H9 (cell line): ENCODE measurements at regions not wholly inside any gene's neighbourhood (a gene's known extent, or its start where the extent isn't known, plus 50 kb on each side); places are given as distances from the start of the nearest gene placed in this dataset.

Experiments used
- DNase-seq: peaks from one replicate; pipeline ENCODE4 v3.0.0-alpha.2; 2017
- H2AFZ ChIP-seq: one replicate; pipeline ENCODE4 v1.6.1; 2013; ENCODE audit warnings: mild to moderate bottlenecking, low read length, control low read depth, moderate library complexity
- H2AK5ac ChIP-seq: 2 replicates; pipeline ENCODE4 v1.6.1; 2013; ENCODE audit warnings: low read length, control low read depth, mixed read lengths; ENCODE audit not compliant: insufficient read length
- H2BK120ac ChIP-seq: one replicate; pipeline ENCODE4 v1.6.1; 2013; ENCODE audit warnings: low read depth, mild to moderate bottlenecking, low read length, control low read depth, inconsistent platforms; ENCODE audit not compliant: poor library complexity, severe bottlenecking
- H2BK12ac ChIP-seq: 2 replicates; pipeline ENCODE4 v1.6.1; 2013; ENCODE audit warnings: low read length, control low read depth, mixed read lengths, low read depth; ENCODE audit not compliant: insufficient read length
- H2BK15ac ChIP-seq: 2 replicates; pipeline ENCODE4 v1.6.1; 2013; ENCODE audit warnings: low read depth, low read length, control low read depth
- H2BK20ac ChIP-seq: one replicate; pipeline ENCODE4 v1.6.1; 2013; ENCODE audit warnings: low read depth, mild to moderate bottlenecking, low read length, control low read depth, inconsistent platforms; ENCODE audit not compliant: poor library complexity, severe bottlenecking
- H2BK5ac ChIP-seq: 2 replicates; pipeline ENCODE4 v1.6.1; 2013; ENCODE audit warnings: low read length, control low read depth, mixed read lengths; ENCODE audit not compliant: insufficient read length
- H3K14ac ChIP-seq: 2 replicates; pipeline ENCODE4 v1.6.1; 2013; ENCODE audit warnings: low read length, control low read depth; ENCODE audit not compliant: insufficient read depth
- H3K18ac ChIP-seq: 2 replicates; pipeline ENCODE4 v1.6.1; 2013; ENCODE audit warnings: low read depth, mild to moderate bottlenecking, mixed read lengths, low read length, control low read depth; ENCODE audit not compliant: insufficient read length
- H3K23ac ChIP-seq: 2 replicates; pipeline ENCODE4 v1.6.1; 2013; ENCODE audit warnings: low read length, control low read depth, mixed read lengths, low read depth; ENCODE audit not compliant: insufficient read length
- H3K23me2 ChIP-seq: 2 replicates; pipeline ENCODE4 v1.6.1; 2013; ENCODE audit warnings: low read depth, mild to moderate bottlenecking, mixed read lengths, low read length, control low read depth; ENCODE audit not compliant: insufficient read length, poor library complexity, severe bottlenecking
- H3K27ac ChIP-seq: 2 replicates; pipeline ENCODE4 v1.5.1; 2013; ENCODE audit warnings: low read length, control low read depth, mixed read lengths, low read depth; ENCODE audit not compliant: insufficient read length
- H3K27me3 ChIP-seq: 2 replicates; pipeline ENCODE4 v1.6.1; 2013; ENCODE audit warnings: low read length, control low read depth, inconsistent platforms; ENCODE audit not compliant: insufficient read depth
- H3K4ac ChIP-seq: 2 replicates; pipeline ENCODE4 v1.6.1; 2013; ENCODE audit warnings: low read depth, mild to moderate bottlenecking, control low read depth, inconsistent platforms, low read length, moderate library complexity
- H3K4me1 ChIP-seq: 2 replicates; pipeline ENCODE4 v1.6.1; 2013; ENCODE audit warnings: low read length, control low read depth, inconsistent platforms; ENCODE audit not compliant: insufficient read depth
- H3K4me2 ChIP-seq: 2 replicates; pipeline ENCODE4 v1.6.1; 2013; ENCODE audit warnings: low read length, control low read depth, mixed read lengths; ENCODE audit not compliant: insufficient read length, insufficient read depth
- H3K56ac ChIP-seq: 2 replicates; pipeline ENCODE4 v1.6.1; 2013; ENCODE audit warnings: low read depth, mild to moderate bottlenecking, mixed read lengths, low read length, control low read depth; ENCODE audit not compliant: insufficient read length
- H3K79me1 ChIP-seq: 2 replicates; pipeline ENCODE4 v1.6.1; 2013; ENCODE audit warnings: low read depth, mild to moderate bottlenecking, moderate library complexity, low read length, control low read depth, inconsistent platforms; ENCODE audit not compliant: insufficient read depth, poor library complexity, severe bottlenecking
- H3K79me2 ChIP-seq: 2 replicates; pipeline ENCODE4 v1.6.1; 2013; ENCODE audit warnings: low read length, control low read depth, inconsistent platforms; ENCODE audit not compliant: insufficient read depth
- H3K9ac ChIP-seq: 2 replicates; pipeline ENCODE4 v1.6.1; 2013; ENCODE audit warnings: low read length, control low read depth, mixed read lengths; ENCODE audit not compliant: insufficient read length; ENCODE audit errors: extremely low read depth
- H3K9me3 ChIP-seq: one replicate; pipeline ENCODE4 v1.6.1; 2013; ENCODE audit warnings: low read depth, low read length, inconsistent platforms; ENCODE audit not compliant: control insufficient read depth
- H3T11ph ChIP-seq: one replicate; pipeline ENCODE4 v1.6.1; 2013; ENCODE audit warnings: mild to moderate bottlenecking, low read length, control low read depth, inconsistent platforms
- H4K20me1 ChIP-seq: one replicate; pipeline ENCODE4 v1.6.1; 2013; ENCODE audit not compliant: control insufficient read depth, insufficient read length, insufficient read depth
- H4K5ac ChIP-seq: 2 replicates; pipeline ENCODE4 v1.6.1; 2013; ENCODE audit warnings: low read depth, mild to moderate bottlenecking, mixed read lengths, low read length, control low read depth; ENCODE audit not compliant: insufficient read length
- H4K8ac ChIP-seq: replicated peaks from 2 replicates; pipeline ENCODE4 v1.6.1; 2013; ENCODE audit warnings: low read length, control low read depth, mixed read lengths, low read depth; ENCODE audit not compliant: insufficient read length
- H4K91ac ChIP-seq: 2 replicates; pipeline ENCODE4 v1.6.1; 2013; ENCODE audit warnings: low read depth, mild to moderate bottlenecking, moderate library complexity, mixed read lengths, low read length, control low read depth; ENCODE audit not compliant: insufficient read length
- H3K27ac Mint-ChIP-seq, 3 experiments: 2 replicates in 2 of 3; 3 replicates in 1 of 3; pipeline ENCODE4 v1.8.0; 2020 to 2021; ENCODE audit warnings: mixed read lengths in 3 of 3, mild to moderate bottlenecking in 1 of 3, moderate library complexity in 1 of 3
- H3K27me3 Mint-ChIP-seq: 2 replicates; pipeline ENCODE4 v1.8.0; 2021; ENCODE audit warnings: low read depth, mild to moderate bottlenecking, moderate library complexity, mixed read lengths
- H3K36me3 Mint-ChIP-seq, 3 experiments: 2 replicates in 2 of 3; 3 replicates in 1 of 3; pipeline ENCODE4 v1.8.0; 2020 to 2021; ENCODE audit warnings: low read depth in 3 of 3, mixed read lengths in 3 of 3; ENCODE audit not compliant: insufficient read depth in 1 of 3
- H3K4me1 Mint-ChIP-seq, 2 experiments: 2 replicates each; pipeline ENCODE4 v1.8.0; 2020; ENCODE audit warnings: mixed read lengths in 2 of 2
- H3K4me3 Mint-ChIP-seq, 2 experiments: 2 replicates in 1 of 2; 3 replicates in 1 of 2; pipeline ENCODE4 v1.8.0; 2020 to 2021; ENCODE audit warnings: mild to moderate bottlenecking in 2 of 2, mixed read lengths in 2 of 2, moderate library complexity in 1 of 2
- H3K9me3 Mint-ChIP-seq, 2 experiments: 2 replicates in 1 of 2; 3 replicates in 1 of 2; pipeline ENCODE4 v1.8.0; 2020; ENCODE audit warnings: mild to moderate bottlenecking in 2 of 2, mixed read lengths in 2 of 2, moderate library complexity in 1 of 2
- CTCF ChIP-seq: fragments of 200-600 bp; sonication (generic); conservative IDR thresholded peaks from 3 replicates; pipeline ENCODE4 v1.8.0; 2021; ENCODE audit warnings: antibody characterized with exemption, mild to moderate bottlenecking
- WGBS: extraction: QIAGEN DNeasy Blood & Tissue Kit; methylation state at CpG from one replicate; pipeline ENCODE4 v1.1.7; 2013; ENCODE audit warnings: missing lambda C conversion rate, low lambda C conversion rate, mixed read lengths; ENCODE audit not compliant: insufficient read length; ENCODE audit errors: extremely low coverage; 5-methylcytosine and 5-hydroxymethylcytosine counted together

DNA sequence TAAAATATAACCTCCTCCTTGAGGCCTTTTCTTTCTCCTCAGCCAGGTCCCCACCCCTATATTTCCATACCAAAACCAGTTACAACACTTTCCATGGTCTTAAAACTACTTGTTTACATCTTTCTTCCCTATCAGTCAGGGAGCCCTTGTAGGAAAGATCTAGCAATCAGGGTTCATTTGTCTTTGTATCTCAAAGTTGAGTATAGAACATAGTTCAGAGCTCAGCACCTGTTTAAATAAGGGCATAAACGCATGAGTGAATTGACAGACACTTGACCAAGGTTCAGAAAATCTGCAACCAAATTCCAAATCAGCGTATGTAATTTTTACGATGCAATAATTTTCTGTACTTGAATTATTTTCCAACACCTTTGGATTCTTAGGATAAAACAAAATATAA lies 352.2 kb upstream of the MAGEB16 start:
- WGBS: no CpG with 5 or more reads among the region's 3 CpGs
- Mint-ChIP-seq H3K9me3 (peaks cover 59 to 69% of the 10 kb centered on the region in 2 experiments), H3K36me3 (peaks cover 7 to 9% (median 9%) of the 10 kb centered on the region in 3 experiments; a peak in 6 of 7 replicates), H3K4me3 (no peak overlapping the region), H3K4me1 (peaks cover 16 to 17% of the 10 kb centered on the region in 2 experiments), H3K27ac (peak overlapping the region in 1 of 3 experiments; percentile 51; a peak in 2 of 7 replicates), H3K27me3 (no peaks in the 10 kb centered on the region; the same call in 1 of the 2 replicates)
- no peak overlapping the region for H3K18ac ChIP-seq
- H2BK20ac ChIP-seq: no peak overlapping the region
- no peak overlapping the region for H3T11ph ChIP-seq
- H3K79me2 ChIP-seq: no peaks in the 10 kb centered on the region
- no peaks in the 10 kb centered on the region; the same call in 1 of the 2 replicates for H3K4me1 ChIP-seq
- no peaks in the 10 kb centered on the region for H3K79me1 ChIP-seq
- H3K27me3 ChIP-seq: no peaks in the 10 kb centered on the region
- H3K9ac ChIP-seq: no peak overlapping the region
- H2BK5ac ChIP-seq: no peak overlapping the region
- no peak overlapping the region for H3K4me2 ChIP-seq
- no peaks in the 10 kb centered on the region for H3K9me3 ChIP-seq
- no peaks in the 10 kb centered on the region for H3K23me2 ChIP-seq
- H4K8ac ChIP-seq: no peak overlapping the region
- H4K91ac ChIP-seq: no peak overlapping the region
- no peak overlapping the region for H2BK15ac ChIP-seq
- no peak for TF ChIP-seq CTCF
- no peak overlapping the region for H3K27ac ChIP-seq
- H2BK12ac ChIP-seq: no peak overlapping the region
- no peak overlapping the region for H3K56ac ChIP-seq
- no peak overlapping the region for H3K23ac ChIP-seq
- H2AK5ac ChIP-seq: no peak overlapping the region
- H2AFZ ChIP-seq: no peak overlapping the region
- no peak overlapping the region for H3K14ac ChIP-seq
- no peak overlapping the region for H3K4ac ChIP-seq
- no peak overlapping the region for H4K5ac ChIP-seq
- no peaks in the 10 kb centered on the region for H4K20me1 ChIP-seq
- no peak for DNase-seq
- no peak overlapping the region for H2BK120ac ChIP-seq
